OCI-LY7 (cell line): ENCODE measurements at regions not wholly inside any gene's neighbourhood (a gene's known extent, or its start where the extent isn't known, plus 50 kb on each side); places are given as distances from the start of the nearest gene placed in this dataset.

Experiments
- EZH2phosphoT487 ChIP-seq: fragments of 200-600 bp; sonication (generic); IDR thresholded peaks from 2 replicates; pipeline ENCODE4 v1.6.1; 2018; ENCODE audit warnings: low read depth, borderline replicate concordance, mild to moderate bottlenecking, mixed run types, antibody characterized with exemption, low read length, moderate library complexity, mixed read lengths
- TF ChIP-seq, protein P1 (sequence below): fragments of 200-600 bp; sonication (generic); conservative IDR thresholded peaks from 2 replicates; pipeline ENCODE4 v1.5.1; 2014; ENCODE audit warnings: mild to moderate bottlenecking, antibody characterized with exemption, low read length, moderate library complexity, mixed read lengths

DNA sequence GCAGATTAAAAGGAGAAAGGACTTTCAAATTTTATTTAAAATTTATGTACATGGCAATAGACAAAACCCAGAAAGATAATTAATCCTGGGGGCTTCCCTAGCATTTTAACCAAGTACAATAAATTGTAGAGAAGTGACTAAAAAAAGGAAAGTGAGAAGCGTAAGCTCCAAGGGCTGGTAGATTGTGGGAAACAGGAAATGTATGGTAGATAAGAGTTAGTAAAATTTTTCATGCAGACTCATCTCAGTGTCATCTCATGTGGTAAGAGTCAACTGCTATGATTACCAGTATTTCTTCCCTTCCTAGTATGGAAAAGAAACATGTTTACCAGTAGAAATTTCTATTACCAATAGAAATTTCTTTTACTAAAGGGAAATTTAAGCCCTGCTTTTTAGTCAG is 464.3 kb upstream of the AGTR1 start:
- TF ChIP-seq, protein P1, sequence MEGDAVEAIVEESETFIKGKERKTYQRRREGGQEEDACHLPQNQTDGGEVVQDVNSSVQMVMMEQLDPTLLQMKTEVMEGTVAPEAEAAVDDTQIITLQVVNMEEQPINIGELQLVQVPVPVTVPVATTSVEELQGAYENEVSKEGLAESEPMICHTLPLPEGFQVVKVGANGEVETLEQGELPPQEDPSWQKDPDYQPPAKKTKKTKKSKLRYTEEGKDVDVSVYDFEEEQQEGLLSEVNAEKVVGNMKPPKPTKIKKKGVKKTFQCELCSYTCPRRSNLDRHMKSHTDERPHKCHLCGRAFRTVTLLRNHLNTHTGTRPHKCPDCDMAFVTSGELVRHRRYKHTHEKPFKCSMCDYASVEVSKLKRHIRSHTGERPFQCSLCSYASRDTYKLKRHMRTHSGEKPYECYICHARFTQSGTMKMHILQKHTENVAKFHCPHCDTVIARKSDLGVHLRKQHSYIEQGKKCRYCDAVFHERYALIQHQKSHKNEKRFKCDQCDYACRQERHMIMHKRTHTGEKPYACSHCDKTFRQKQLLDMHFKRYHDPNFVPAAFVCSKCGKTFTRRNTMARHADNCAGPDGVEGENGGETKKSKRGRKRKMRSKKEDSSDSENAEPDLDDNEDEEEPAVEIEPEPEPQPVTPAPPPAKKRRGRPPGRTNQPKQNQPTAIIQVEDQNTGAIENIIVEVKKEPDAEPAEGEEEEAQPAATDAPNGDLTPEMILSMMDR: no peak
- no peak for TF ChIP-seq EZH2phosphoT487
